Suppressor macrophage treated with lipopolysaccharide for 1 hour (primary cell): ENCODE measurements at regions not wholly inside any gene's neighbourhood (a gene's known extent, or its start where the extent isn't known, plus 50 kb on each side); places are given as distances from the start of the nearest gene placed in this dataset.

ENCODE experiments used
- DNase-seq, 3 donors: peaks; one replicate each; pipeline ENCODE4 v3.0.0-alpha.2; 2020 to 2022

DNA sequence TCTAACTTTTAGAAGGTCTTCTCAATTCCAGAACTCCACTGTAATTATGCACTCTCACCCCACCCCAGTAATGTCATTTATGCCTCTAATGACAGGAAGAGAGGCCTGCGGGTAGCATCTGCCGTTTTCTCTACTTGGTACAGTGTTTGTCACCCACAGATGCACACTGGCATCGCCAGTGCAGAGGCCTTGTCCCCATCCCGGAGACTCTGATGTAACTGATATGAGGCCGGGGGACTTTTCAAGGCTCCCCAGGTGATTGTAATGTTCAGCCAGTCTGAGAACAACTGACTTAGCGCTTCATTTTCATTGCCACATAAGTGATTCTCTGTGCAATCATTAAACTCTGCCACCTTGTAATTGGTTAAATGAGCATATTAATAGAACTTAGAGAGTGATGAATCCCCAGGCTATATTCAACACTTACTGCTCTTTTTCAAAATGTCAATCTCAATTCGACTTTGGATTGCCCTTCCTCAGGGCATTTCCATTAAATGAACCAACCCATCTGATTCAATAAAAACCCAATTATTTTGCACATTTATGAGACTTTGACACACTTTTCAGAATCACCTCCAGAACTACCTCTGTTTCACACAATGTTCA lies 113.2 kb downstream of the HERPUD2 start:
- DNase-seq: no peak

DNA sequence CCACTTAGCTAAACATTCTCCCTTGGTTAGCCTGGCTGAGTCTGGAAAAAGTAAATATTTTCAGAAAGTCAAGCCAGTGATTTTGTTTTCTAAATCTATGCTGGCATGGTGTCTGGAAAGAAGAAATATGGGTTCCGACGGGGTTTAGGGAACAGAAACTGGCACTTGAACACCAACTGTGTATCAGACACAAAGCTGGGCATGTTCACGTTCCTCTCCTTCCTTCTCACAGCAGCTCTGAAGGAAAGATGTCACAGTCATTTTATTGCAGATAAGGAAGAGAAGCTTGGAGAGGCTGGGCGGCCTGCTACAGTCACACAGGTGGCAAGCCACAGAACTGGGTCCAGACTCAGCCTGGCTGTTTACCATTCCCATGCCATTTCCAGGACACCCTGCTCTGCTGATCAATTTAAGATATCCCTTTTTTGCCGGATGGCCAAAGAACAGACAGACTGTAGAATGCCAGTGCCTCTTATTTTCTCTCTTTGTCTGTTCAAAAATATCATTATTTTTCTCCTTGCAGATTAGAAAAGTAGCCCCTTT lies 118.8 kb downstream of the HERPUD2 start:
- DNase-seq: peak; percentile 31 to 52 (median 44)

DNA sequence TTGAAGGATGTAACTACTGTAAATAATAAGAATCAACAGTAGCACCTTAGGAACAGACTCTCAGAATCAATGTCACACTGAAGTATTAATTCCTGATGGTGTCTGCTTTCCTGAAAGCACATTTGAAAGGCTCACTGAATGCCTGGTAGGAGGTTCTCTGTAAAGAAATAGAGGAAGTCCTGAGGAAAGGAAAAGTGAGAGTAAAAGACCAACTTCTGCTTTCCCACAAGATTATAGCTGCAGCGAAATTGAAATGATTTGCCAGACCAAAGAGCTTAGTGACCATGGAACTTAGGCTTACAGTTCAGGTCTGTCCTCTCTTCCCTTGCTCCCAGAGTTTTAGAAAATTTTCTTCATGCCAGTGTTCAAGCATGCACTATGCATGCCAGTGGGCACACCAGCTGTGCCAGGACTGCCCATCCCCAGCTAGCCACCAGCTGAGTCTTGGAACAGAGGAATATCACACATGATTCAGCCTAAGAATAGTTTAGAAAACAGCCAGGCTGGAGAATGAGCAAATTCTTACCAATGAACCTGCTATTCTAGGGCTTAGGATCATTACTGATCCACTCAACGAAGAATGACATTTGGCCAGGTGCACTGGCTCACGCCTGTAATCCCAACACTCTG lies 123.2 kb downstream of the HERPUD2 start:
- peak; percentile 71 to 88 (median 83) for DNase-seq

DNA sequence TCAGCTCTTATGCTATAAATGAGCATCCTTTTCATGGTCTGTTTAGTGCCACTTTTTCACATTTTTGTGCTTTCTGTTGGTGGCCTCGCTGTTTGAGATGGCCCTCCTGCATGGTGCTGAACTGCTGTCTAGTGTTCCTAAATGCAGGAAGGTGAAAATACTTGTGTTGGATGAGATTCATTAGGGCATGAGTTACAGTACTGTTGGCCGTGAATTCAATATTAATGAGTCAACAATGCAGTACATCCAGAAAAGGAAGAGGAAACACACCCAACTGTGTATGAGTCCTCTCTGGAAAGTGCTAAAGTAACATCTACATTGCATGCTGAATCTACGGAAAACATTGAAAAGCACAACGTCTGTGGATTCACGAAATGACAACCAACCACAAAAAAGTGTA lies 124.0 kb downstream of the HERPUD2 start:
- peak in 2 of 3 donors; percentile 44 to 48 for DNase-seq

DNA sequence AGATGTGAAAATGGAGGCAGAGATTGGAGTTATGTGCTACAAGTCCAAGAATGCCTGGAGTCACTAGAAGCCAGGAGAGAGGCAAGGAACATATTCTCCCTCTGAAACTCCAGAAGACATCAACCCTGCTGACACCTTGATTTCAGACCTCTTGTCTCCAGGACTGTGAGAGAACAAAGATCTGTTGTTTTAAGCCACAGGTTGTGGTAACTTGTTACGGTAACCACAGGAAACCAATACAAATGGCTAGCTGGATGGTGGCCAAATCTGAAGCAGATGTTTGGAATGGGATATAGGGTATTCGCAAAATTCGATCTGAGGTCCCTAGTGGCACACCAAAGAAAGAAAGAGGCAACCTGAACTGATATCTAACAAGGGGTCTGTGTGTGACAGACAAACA lies 129.0 kb downstream of the HERPUD2 start:
- DNase-seq: no peak

DNA sequence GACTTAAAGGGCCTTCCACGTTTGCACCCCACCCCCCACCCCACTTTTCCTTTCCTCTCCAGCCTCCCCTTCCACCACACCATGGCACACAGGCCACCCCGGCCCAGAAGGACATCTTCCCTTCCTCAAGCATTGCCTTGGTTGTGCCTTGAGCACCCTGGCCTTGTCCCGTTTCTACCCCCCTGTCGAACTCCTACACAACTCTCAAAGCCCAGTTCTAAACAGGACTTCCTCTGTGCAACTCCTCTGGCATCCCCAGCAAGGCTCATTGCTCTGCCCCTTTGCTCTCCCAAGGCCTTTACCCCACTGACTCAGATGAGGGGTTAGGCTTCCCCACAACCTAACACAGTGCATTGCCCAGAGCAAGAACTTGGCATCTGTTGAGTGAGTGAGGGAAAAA lies 136.1 kb downstream of the HERPUD2 start:
- DNase-seq: no peak

DNA sequence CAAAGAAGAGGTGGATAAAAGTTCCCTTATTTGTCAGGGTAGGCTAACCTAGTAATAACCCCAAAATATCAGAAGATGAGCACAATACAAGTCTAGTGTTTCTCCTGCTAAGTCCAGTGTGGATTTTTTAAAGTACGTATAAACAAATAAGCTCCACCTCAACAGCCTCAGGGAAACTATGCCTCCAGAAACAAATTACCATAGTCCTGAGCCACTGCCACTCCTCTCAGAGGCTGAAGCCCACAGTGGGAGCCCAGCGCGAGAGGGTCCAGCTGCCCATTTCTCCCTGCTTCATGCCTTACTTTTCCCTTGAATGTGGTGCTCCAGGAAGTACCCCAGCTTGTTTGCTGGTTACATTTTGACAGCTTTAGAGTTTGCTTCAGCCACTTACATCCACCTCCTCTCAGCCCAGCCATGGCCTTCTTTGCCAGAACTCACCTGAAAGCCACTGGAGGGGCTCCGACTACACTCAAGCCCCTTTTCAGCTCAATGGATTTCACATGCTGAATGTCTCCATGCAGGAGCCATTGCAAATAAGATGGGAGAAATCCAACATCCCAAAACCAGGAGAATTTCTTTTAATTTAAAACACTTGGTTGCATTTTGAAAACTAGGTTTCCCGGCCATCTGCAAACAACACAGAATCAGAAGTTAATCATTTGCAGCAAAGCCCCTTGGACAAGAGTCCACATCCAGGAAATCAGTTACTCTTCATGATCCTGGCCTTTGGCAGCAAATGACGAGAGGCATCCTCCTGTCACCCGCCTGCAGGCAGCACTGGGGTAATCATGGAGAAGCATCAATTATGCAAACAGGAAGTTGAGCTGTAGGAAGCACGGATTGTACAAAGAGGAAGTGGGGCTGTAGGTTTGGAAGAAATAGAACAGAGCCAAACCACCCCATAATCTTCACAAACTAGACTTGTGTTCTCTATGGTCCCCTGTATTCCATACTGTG lies 138.1 kb downstream of the HERPUD2 start:
- peak; percentile 76 to 85 (median 82) for DNase-seq

DNA sequence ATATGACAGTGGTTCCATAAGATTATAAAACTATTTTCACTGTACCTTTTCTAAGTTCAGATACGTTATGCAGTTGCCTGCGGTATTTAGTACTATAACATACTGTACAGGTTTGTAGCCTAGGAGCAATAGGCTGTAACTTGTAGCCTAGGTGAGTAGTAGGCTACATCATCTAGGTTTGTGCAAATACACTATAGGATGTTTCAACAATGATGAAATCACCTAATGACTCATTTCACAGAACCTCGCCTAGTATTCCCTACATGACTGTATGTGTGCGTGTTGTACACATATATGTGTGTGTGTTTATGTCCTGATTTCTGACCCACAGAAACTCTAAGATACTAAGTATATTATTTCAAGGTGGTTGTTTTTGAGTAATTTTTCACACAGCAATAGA lies 139.0 kb downstream of the HERPUD2 start:
- peak in 1 of 3 donors; percentile 21 for DNase-seq

DNA sequence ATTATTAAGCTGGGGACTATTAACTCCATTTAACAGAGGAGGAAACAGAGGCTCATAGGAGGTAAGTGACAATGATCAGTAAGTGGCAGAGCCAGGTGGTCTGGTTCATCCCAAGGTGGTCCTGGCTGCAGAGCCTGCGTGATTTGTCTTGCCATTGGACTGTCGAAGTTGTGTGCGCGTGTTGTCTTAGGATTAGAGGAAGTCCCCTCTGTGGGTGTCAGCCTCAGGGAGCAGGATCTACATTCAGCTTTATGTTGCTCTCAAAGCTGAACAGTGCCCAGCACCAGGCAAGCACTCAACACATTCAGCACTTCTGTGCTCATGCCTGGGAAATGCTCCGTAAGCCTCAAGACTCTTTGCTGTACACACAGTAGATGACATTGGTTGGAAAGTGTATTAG lies 139.5 kb downstream of the HERPUD2 start:
- DNase-seq: no peak

DNA sequence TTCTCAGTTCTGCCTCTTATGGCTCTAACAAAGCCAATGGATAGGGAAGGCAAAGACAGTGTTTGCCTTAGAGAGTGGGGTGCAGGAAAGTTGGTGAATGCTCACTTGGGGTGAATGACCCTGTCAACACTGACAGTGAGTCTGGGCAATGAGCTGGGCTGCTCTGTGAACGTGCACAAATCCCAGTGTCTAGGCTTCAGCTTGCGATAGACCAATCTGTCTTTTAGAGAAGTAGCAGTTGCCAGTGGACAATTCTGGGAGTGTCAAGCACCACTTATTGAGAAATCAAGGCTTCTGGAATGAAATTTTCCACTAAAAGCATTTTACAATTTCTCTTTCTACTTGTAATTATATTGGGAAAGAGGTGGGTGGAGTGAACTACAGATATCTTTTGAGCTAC lies 141.4 kb downstream of the HERPUD2 start:
- peak in 2 of 3 donors; percentile 30 to 45 for DNase-seq

DNA sequence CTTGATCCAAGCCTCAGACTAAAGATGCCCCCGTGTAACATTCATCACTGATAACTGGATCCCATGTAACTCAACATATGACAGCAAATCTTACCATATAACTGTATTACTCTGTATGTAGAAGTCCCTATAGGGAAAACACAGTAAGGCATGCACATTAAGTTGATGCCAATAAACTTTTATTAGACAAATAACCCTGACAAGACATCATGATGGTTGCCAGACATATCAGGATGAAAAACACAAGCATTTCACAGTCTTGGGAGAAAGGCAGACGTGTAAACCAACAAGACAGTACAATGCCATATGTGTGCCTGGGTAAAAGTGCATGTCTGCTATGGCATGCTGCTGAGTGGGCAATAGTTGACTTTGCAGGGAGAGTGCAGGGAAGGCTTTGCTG lies 142.2 kb downstream of the HERPUD2 start:
- no peak for DNase-seq

DNA sequence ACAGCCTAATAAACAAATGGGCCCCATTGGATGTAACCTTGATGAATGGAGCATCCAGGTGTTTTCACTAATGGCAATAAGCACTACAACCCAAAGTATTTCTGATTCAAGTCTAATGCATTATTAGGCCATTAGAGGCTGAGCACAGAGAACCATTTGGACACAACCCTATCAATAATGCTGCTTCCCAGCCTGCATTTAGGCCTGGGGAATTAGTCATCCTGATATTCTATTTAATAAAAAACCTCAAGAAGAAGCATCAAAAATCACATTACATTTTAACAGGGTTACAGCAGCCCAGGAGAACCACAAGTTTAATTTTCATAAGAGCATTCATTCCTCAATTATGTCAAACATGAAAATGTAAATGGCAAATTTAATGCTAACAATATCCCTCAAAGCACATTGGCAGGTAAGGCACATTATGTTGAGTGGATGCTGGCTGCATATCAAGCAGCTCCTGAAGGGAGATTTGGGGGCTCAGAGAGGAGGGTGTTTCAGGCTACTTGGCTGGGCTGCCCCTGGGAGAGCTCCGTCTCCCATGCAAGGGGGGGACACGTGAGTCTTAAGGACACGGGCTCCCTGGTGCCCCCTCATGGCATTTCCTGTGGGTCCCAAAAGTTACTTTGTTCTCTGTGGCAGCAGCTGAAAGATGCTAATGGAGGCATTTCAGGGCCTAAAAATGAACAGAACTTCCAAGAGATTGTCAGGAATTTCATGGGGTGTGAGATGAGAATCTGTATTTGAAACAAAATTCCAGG lies 143.4 kb downstream of the HERPUD2 start:
- DNase-seq: no peak

DNA sequence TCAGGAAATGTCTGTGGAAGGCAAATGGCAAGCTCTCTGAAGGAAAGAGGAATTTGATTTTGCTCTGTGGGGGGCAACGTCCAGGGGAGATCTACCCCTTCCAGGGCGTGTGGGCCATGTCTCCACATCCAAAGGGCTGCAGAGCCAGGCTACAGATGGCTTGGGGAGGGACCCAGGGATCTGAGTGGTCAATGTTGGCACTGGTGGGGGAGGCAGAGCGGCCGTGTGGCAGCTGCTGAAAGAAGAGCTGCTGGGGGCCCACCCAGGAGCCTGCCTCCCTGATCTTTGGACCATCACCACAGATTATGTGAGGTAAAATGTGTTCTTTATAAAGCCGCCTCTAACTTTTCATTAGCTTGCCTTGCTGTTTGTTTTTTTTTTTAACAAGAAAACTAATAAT lies 144.1 kb downstream of the HERPUD2 start:
- DNase-seq: no peak

DNA sequence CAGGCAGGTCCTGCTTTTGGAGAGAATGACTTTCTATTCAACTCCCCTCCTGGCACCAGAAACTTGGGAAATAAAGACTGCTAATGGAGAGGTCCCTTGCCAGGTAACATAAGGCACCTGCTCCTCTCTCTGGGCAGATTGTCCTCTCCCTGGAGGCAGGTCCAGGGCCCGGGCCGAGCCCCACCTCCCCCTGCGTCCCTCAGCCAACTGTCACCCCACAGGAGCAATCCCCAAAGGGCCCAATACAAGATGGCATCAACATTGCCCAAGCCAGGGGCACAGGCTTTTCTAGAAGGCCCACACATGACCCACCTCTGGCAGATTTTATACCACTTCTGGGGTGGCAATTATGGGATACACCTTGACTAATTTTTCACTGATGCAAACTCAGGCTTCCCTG lies 145.2 kb downstream of the HERPUD2 start:
- DNase-seq: no peak

DNA sequence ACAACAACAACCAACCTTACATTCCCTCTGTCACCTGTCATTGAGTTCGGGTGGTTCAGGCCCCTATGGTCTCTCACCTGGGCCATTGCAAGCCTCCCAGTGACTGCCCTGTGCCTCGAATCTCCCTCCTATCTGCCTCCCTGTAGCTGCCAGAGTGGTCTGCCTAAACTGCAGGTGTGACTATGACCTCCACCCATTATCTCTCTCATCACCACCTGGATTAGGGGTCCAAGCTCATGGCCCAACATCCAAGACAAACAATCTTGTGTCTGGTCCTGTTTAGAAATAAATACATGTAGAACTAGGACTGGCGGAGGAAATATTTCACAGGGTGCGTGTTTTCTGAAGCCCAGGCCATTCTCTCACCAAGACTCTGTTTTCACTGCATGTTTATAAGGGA lies 146.6 kb downstream of the HERPUD2 start:
- no peak for DNase-seq

DNA sequence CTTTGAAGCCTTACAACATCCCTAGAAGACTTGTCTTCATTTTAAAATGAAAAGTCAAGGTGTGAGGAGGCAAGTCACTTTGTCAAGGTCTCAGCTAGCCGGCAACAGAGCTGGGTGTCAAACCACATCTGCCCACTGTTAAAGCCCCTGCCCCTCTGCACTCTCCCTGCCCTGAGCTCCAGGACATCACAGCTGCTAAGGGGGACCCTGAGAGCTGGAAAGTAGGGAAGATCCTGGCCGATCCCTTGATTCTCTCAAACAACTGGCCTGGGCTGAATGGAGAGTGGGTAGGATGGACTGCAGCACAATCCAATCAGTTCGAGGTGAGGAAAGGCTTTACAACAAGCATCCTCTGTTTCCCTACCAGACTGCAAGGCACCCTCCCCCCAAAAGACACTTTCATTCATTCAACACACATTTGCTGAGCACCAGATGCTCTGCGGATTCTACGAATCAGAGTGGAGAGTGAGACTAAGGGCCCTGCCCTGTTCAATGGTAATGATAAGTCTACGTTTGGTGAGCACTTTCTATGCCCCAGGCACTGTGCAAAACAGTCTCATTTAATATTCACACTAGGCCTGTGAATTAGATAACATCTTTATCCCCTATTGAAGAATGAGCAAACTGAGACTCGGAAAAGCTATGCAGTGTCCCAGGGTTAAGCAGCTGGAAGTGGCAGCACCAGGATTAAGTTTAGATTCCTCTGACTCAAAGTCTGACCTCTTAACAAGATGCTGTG lies 148.1 kb downstream of the HERPUD2 start:
- no peak for DNase-seq

DNA sequence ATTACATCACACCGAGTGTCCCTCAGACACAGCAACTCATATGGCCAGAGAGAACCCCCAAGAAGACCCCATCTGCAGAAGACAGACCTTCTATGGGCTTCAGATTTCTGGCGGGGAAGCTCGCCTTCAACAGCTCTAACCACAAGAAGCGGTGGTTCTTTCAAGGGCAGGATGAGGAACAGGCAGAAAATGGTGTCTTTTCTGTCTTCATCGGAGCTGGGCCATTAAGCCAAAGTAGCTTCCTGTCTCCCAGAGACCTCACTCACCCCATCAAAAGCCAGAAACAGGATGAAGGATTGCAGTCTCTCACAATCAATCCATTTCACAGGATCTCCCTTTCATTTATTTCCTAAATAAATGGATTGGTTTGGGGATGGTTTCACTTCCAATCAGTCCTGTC lies 149.1 kb downstream of the HERPUD2 start:
- no peak for DNase-seq

DNA sequence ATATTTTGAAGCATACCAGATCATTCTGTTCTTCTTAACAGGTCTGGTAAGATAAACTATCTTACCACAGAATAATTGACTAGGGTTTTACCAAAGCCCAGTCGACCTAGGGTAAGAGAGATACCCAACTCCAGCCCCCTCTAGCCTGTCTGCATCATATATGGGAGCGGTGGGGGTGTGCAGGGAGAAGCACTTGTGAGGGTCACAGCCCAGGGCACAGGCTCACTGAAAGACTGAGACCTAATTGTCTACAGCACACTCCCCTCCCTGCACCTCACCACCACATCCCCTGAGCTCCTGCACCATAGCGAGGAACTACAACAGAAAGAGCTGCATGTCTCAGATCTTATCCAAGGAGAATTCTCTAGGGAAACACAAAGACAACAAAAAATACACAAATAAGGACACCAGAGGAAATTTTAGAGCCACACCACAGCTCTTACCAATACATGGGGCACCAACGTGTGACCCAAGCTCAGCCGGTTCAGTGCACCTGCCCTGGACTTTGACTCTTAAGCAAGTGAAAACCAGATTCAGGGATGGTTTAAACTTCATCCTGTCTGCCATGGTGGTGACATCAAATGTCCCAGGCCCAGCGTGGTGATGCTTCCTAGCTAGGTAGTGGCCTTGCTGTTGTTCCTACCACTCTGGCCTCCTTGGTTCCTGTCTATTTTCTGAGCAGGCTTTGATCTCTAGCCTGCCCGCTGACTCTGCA lies 150.8 kb downstream of the HERPUD2 start:
- no peak for DNase-seq

DNA sequence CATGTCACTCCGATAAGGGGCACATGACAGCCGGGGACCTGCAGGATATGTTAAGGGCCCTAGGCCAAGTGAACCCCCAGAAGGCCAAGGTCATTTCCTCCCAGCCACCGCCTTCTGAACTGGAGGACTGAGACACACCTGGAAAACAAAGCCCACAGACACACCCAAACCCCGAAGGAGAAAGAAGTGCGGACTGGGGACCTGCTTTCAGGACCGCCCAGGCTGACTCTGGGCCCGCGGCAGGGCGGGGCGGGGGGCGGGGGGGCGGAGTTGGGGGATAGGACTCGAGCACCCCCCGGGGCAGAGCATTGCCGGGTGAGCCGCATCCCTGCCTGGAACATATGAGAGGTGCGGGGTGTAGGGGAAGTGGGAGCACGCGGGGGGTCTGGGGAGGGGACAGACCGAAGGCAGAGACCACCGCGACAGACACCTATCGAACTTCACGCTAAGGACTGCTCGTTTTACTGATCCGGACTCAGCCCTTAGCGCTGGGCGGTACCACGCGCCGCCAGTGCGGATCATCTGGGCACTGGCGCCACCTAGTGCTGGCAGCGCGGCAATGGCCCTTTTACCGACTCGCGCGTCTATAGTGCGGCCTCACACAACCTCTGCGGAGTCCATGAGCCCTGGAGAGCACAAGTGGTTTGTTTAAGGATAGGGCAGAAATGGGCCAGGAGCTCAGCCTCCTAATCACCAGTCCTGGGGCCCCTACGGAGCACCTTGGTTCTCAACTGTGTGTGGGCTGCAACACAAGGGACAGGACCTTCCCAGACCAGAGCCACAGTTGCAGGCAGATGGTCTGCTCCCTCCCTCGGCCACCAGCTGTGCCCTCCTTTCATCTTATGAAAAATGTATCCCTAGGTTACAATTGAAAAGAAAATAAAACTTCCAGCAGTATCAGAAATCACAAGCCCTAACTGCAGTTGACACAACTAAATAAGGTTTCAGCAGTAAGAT lies 157.6 kb downstream of the HERPUD2 start:
- DNase-seq: peak; percentile 79 to 88 (median 87)

DNA sequence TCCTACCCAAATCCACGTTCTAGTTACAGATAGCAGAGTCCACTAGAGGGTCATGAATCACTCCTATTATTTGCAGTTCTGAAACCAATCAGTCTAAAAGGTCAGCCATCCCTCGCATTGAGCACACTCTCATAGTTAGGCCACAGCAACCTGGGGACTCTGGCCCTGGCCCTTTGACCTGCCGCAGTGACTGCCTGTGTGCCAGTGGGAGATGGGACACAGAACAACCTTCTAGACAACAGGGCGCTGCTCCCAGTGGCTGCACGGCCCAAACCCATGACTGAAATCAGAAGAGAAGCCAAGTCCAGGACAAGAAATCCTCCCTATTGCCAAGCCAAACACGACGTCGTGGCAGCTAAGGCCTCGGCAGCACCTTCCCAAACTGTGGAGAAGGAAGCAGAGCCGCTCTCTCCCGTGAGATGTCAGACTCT lies 158.5 kb downstream of the HERPUD2 start:
- DNase-seq: no peak
